Activated CD8-positive, alpha-beta T cell treated with anti-CD3 and anti-CD28 coated beads, Interleukin-2, amount 10 ng/mL, durations not matched to agents 7 days and 5 days (primary cell): ENCODE measurements at regions not wholly inside any gene's neighbourhood (a gene's known extent, or its start where the extent isn't known, plus 50 kb on each side); places are given as distances from the start of the nearest gene placed in this dataset.
A peak's percentile ranks its signal among the peaks of the same experiment; 100 is the strongest.
"Not testable (repeated sequence)": the region's sequence is repeated elsewhere in the genome, so short reads cannot be mapped to it uniquely, and the experiment has no call there.

Experiments used
- ATAC-seq: fragments of 150-1000 bp; cut with Tn5 transposase; one replicate; pipeline ENCODE4 v1.10.0; 2021; ENCODE audit warnings: moderate library complexity
- CTCF ChIA-PET: fragments of 350-600 bp; sonication (Branson Sonifier 250); formaldehyde crosslinking; loops from one replicate; lab custom pipeline; 2021; ENCODE audit warnings: antibody characterized with exemption; lab: Charles Lee
- POLR2A ChIA-PET: fragments of 350-600 bp; sonication (Branson Sonifier 250); formaldehyde crosslinking; loops from one replicate; lab custom pipeline; 2021; ENCODE audit warnings: antibody characterized with exemption; lab: Charles Lee
- DNase-seq: peaks from one replicate; pipeline ENCODE4 v3.0.0-alpha.2; 2020
- H3K27ac Mint-ChIP-seq: one replicate; pipeline ENCODE4 v1.8.0; 2021; ENCODE audit warnings: mild to moderate bottlenecking, mixed read lengths
- H3K27me3 Mint-ChIP-seq: one replicate; pipeline ENCODE4 v1.8.0; 2021; ENCODE audit warnings: low read depth, mixed read lengths
- H3K36me3 Mint-ChIP-seq: one replicate; pipeline ENCODE4 v1.8.0; 2021; ENCODE audit warnings: low read depth, mixed read lengths
- H3K4me1 Mint-ChIP-seq: one replicate; pipeline ENCODE4 v1.8.0; 2021; ENCODE audit warnings: low read depth, mixed read lengths
- H3K4me3 Mint-ChIP-seq: one replicate; pipeline ENCODE4 v1.8.0; 2021; ENCODE audit warnings: mild to moderate bottlenecking, mixed read lengths
- H3K9me3 Mint-ChIP-seq: one replicate; pipeline ENCODE4 v1.8.0; 2022; ENCODE audit warnings: mixed read lengths; ENCODE audit not compliant: insufficient read depth

DNA sequence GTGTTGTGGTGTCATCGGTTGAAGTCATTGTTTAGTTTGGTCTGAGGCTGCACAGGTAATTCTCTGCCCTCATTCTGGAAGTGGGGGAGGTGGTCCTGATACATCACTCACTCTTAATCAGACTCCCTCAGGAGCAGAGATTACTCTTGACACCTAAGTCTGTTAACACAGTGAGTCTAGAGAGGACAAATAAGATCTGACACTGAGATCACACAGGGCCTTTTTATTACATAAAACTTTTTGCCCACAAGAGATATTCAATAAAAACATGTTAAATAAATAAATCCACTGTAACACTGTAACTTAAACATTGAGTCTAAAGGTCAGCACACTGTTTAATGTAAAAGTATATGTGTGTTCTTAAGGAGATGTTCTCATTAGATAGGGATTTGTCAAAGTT lies 57.1 kb upstream of the MBNL1 start:
- H3K36me3 Mint-ChIP-seq = peaks cover 11% of the 10 kb centered on the region

GRCh38 chr3:152213203-152213602 lies 55.5 kb upstream of the MBNL1 start:
- H3K4me1 Mint-ChIP-seq = peaks cover 56% of the 10 kb centered on the region
- no peak for ATAC-seq
- H3K9me3 Mint-ChIP-seq = no peaks in the 10 kb centered on the region
- H3K4me3 Mint-ChIP-seq = no peak overlapping the region
- no peak for DNase-seq
- H3K27me3 Mint-ChIP-seq = no peaks in the 10 kb centered on the region
- peaks cover 10% of the 10 kb centered on the region for H3K36me3 Mint-ChIP-seq
- POLR2A ChIA-PET = interaction anchor here (0.7 kb wide), 1 partner anchor 42 kb away, joined by 3 read pairs; no protein-coding TSS in a partner anchor
- CTCF ChIA-PET = interaction anchor here (0.7 to 1.6 kb wide), 2 partner anchors 9 to 29 kb away, joined by 3 to 7 read pairs; no protein-coding TSS in a partner anchor
- no peak overlapping the region for H3K27ac Mint-ChIP-seq

More for the DNA sequence above, 57.1 kb upstream of the MBNL1 start:
- no peak overlapping the region for H3K27ac Mint-ChIP-seq
- H3K27me3 Mint-ChIP-seq = no peaks in the 10 kb centered on the region
- CTCF ChIA-PET = interaction anchor here (1.8 kb wide), 1 partner anchor 31 kb away, joined by 5 read pairs; no protein-coding TSS in a partner anchor
- no peak for DNase-seq
- POLR2A ChIA-PET = no interaction called here
- H3K4me3 Mint-ChIP-seq = no peak overlapping the region
- peak; percentile 25 for ATAC-seq
- H3K9me3 Mint-ChIP-seq = peaks cover 4% of the 10 kb centered on the region
- H3K4me1 Mint-ChIP-seq = peaks cover 63% of the 10 kb centered on the region

DNA sequence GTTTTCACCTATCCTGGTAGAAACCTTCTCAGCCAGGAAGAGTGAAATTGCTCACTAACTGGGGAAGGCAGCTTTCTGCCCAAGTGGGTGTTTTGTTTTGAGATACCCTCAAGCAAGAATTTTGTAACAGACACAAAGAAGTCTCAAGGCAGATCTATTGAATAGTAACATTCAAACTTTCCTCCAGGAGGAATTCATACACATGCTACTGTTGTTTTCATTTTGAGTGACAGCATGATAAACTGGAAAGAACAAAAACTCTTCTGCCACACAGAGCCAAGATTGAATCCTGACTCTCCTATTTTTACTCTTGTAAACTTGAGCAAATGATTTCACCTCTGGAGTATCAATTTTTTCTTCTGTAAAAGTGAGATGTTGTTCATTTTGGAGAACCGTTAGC lies 54.8 kb upstream of the MBNL1 start:
- Mint-ChIP-seq H3K4me3 (no peak overlapping the region), H3K36me3 (peaks cover 6% of the 10 kb centered on the region), H3K27me3 (no peaks in the 10 kb centered on the region), H3K4me1 (peaks cover 55% of the 10 kb centered on the region), H3K9me3 (no peaks in the 10 kb centered on the region), H3K27ac (no peak overlapping the region)
- CTCF ChIA-PET = no interaction called here
- DNase-seq (no peak), ATAC-seq (no peak)
- POLR2A ChIA-PET = no interaction called here

GRCh38 chr3:152216960-152217865 lies 51.5 kb upstream of the MBNL1 start:
- H3K27me3 Mint-ChIP-seq, H3K27ac Mint-ChIP-seq, DNase-seq, H3K9me3 Mint-ChIP-seq, H3K4me3 Mint-ChIP-seq, H3K36me3 Mint-ChIP-seq, ATAC-seq: not testable (repeated sequence)
- CTCF ChIA-PET = interaction anchor here (1.1 to 3.3 kb wide), 7 partner anchors 8 to 65 kb away, joined by 3 to 11 read pairs (median 5); no protein-coding TSS in a partner anchor
- POLR2A ChIA-PET = interaction anchor here (0.8 to 2.0 kb wide), 8 partner anchors 7 to 38 kb away, joined by 3 to 9 read pairs (median 6); no protein-coding TSS in a partner anchor
- H3K4me1 Mint-ChIP-seq = peaks cover 58% of the 10 kb centered on the region

DNA sequence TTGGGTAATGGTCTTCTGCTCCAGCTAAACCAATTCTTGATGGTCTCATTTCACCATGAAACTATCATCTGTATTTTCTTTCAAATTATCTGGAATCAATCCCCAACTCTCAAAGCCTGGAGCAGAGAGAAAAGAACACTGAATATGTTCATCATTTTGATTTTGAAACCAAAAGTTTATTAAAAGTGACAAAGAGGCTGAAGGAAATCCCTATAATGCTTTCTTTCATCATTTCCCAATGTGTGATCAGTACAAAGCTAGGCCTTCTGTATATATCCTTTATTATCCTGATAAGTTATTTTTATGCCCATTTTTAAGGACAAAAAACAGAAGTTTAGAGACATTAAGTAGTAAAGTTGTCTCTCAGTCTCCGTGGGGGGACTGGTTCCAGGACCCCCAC lies 50.1 kb upstream of the MBNL1 start:
- Mint-ChIP-seq H3K27me3 (no peaks in the 10 kb centered on the region), H3K4me3 (peak overlapping the region; percentile 67), H3K36me3 (peaks cover 5% of the 10 kb centered on the region), H3K4me1 (peaks cover 61% of the 10 kb centered on the region), H3K27ac (peak overlapping the region; percentile 79), H3K9me3 (no peaks in the 10 kb centered on the region)
- no peak for DNase-seq
- POLR2A ChIA-PET = interaction anchor here (0.7 to 2.0 kb wide), 12 partner anchors 9 to 51 kb away, joined by 3 to 9 read pairs (median 4); no protein-coding TSS in a partner anchor
- peak; percentile 30 for ATAC-seq
- CTCF ChIA-PET = interaction anchor here (1.1 to 3.3 kb wide), 8 partner anchors 10 to 64 kb away, joined by 3 to 11 read pairs (median 5); no protein-coding TSS in a partner anchor
